MM.1S (cell line): ENCODE measurements at regions not wholly inside any gene's neighbourhood (a gene's known extent, or its start where the extent isn't known, plus 50 kb on each side); places are given as distances from the start of the nearest gene placed in this dataset.

Experiments
- DNase-seq: peaks from one replicate; pipeline ENCODE4 v3.0.0-alpha.2; 2015
- H2AFZ ChIP-seq: fragments of 300-600 bp; sonication (generic); 2 replicates; pipeline ENCODE4 v1.6.0; 2016; ENCODE audit warnings: antibody characterized with exemption, low read length
- H3F3A ChIP-seq: fragments of 300-600 bp; sonication (generic); 2 replicates; pipeline ENCODE4 v1.6.1; 2016; ENCODE audit warnings: mild to moderate bottlenecking, antibody characterized with exemption, low read length, moderate library complexity, mixed read lengths; ENCODE audit not compliant: insufficient read depth
- H3K27ac ChIP-seq: fragments of 300-600 bp; sonication (generic); 2 replicates; pipeline ENCODE4 v1.5.1; 2016; ENCODE audit warnings: mild to moderate bottlenecking, low read length
- H3K27me3 ChIP-seq: fragments of 300-600 bp; sonication (generic); replicated peaks from 2 replicates; pipeline ENCODE4 v1.6.0; 2016; ENCODE audit warnings: low read length; ENCODE audit not compliant: insufficient read depth
- H3K36me3 ChIP-seq: fragments of 300-600 bp; sonication (generic); replicated peaks from 2 replicates; pipeline ENCODE4 v1.6.1; 2016; ENCODE audit warnings: mild to moderate bottlenecking, low read length, mixed read lengths; ENCODE audit not compliant: insufficient read depth
- H3K4me1 ChIP-seq: fragments of 300-600 bp; sonication (generic); 2 replicates; pipeline ENCODE4 v1.6.1; 2016; ENCODE audit warnings: low read length, mixed read lengths
- H3K4me2 ChIP-seq: fragments of 300-600 bp; sonication (generic); 2 replicates; pipeline ENCODE4 v1.6.0; 2016; ENCODE audit warnings: low read depth, low read length
- H3K4me3 ChIP-seq: fragments of 300-600 bp; sonication (generic); 2 replicates; pipeline ENCODE4 v1.5.1; 2016; ENCODE audit warnings: low read length, mixed read lengths
- H3K79me2 ChIP-seq: fragments of 300-600 bp; sonication (generic); 2 replicates; pipeline ENCODE4 v1.6.1; 2016; ENCODE audit warnings: mixed run types, low read length, mixed read lengths
- H3K9ac ChIP-seq: fragments of 300-600 bp; sonication (generic); 2 replicates; pipeline ENCODE4 v1.6.1; 2016; ENCODE audit warnings: low read length, mixed read lengths
- H3K9me2 ChIP-seq: fragments of 300-600 bp; sonication (generic); replicated peaks from 2 replicates; pipeline ENCODE4 v1.6.1; 2016; ENCODE audit warnings: mild to moderate bottlenecking, low read length, mixed read lengths; ENCODE audit not compliant: insufficient read depth
- H3K9me3 ChIP-seq: fragments of 300-600 bp; sonication (generic); replicated peaks from 2 replicates; pipeline ENCODE4 v1.6.1; 2016; ENCODE audit warnings: mild to moderate bottlenecking, low read length, mixed read lengths; ENCODE audit not compliant: insufficient read depth
- H4K20me1 ChIP-seq: fragments of 300-600 bp; sonication (generic); 2 replicates; pipeline ENCODE4 v1.6.1; 2016; ENCODE audit warnings: mild to moderate bottlenecking, low read length, moderate library complexity, mixed read lengths; ENCODE audit not compliant: insufficient read depth
- EZH2 ChIP-seq: fragments of 300-600 bp; sonication (generic); optimal IDR thresholded peaks from 2 replicates; pipeline ENCODE3; 2017; ENCODE audit warnings: low read depth, mild to moderate bottlenecking, antibody characterized with exemption, low read length, mixed read lengths
- EZH2phosphoT487 ChIP-seq: fragments of 300-600 bp; sonication (generic); IDR thresholded peaks from 2 replicates; pipeline ENCODE4 v1.6.1; 2018; ENCODE audit warnings: antibody characterized with exemption, low read length
- TF ChIP-seq, protein P1 (sequence below): fragments of 300-600 bp; sonication (generic); IDR thresholded peaks from 2 replicates; pipeline ENCODE4 v1.5.1; 2016; ENCODE audit warnings: antibody characterized with exemption, low read length, mixed read lengths

DNA sequence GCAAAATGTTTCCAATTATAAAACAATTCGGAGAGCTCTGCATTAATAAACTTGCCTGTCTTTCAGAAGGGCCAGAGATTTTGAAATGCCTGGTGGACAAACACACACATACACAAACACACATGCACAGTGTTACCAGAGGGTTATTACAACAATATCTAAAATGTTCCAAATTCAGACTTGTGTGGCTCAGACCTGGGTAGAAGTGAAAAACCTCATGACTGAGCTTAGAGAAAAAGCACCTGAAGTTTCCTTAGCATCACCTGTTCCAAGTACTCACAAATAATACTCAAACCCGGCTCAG lies 247.9 kb downstream of the FOXD2 start:
- Histone ChIP-seq H3K27ac (no peak overlapping the region), H3K4me1 (no peaks in the 10 kb centered on the region), H3K36me3 (no peaks in the 10 kb centered on the region), H3K4me3 (no peak overlapping the region), H3K9me3 (no peaks in the 10 kb centered on the region), H3K4me2 (no peak overlapping the region), H3K9ac (no peak overlapping the region), H3K79me2 (no peaks in the 10 kb centered on the region), H3F3A (no peaks in the 10 kb centered on the region), H2AFZ (no peak overlapping the region), H3K9me2 (no peaks in the 10 kb centered on the region), H4K20me1 (no peaks in the 10 kb centered on the region), H3K27me3 (no peaks in the 10 kb centered on the region)
- TF ChIP-seq EZH2, result no peak
- TF ChIP-seq, protein P1, sequence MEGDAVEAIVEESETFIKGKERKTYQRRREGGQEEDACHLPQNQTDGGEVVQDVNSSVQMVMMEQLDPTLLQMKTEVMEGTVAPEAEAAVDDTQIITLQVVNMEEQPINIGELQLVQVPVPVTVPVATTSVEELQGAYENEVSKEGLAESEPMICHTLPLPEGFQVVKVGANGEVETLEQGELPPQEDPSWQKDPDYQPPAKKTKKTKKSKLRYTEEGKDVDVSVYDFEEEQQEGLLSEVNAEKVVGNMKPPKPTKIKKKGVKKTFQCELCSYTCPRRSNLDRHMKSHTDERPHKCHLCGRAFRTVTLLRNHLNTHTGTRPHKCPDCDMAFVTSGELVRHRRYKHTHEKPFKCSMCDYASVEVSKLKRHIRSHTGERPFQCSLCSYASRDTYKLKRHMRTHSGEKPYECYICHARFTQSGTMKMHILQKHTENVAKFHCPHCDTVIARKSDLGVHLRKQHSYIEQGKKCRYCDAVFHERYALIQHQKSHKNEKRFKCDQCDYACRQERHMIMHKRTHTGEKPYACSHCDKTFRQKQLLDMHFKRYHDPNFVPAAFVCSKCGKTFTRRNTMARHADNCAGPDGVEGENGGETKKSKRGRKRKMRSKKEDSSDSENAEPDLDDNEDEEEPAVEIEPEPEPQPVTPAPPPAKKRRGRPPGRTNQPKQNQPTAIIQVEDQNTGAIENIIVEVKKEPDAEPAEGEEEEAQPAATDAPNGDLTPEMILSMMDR, result no peak
- TF ChIP-seq EZH2phosphoT487, result no peak
- DNase-seq, result no peak

DNA sequence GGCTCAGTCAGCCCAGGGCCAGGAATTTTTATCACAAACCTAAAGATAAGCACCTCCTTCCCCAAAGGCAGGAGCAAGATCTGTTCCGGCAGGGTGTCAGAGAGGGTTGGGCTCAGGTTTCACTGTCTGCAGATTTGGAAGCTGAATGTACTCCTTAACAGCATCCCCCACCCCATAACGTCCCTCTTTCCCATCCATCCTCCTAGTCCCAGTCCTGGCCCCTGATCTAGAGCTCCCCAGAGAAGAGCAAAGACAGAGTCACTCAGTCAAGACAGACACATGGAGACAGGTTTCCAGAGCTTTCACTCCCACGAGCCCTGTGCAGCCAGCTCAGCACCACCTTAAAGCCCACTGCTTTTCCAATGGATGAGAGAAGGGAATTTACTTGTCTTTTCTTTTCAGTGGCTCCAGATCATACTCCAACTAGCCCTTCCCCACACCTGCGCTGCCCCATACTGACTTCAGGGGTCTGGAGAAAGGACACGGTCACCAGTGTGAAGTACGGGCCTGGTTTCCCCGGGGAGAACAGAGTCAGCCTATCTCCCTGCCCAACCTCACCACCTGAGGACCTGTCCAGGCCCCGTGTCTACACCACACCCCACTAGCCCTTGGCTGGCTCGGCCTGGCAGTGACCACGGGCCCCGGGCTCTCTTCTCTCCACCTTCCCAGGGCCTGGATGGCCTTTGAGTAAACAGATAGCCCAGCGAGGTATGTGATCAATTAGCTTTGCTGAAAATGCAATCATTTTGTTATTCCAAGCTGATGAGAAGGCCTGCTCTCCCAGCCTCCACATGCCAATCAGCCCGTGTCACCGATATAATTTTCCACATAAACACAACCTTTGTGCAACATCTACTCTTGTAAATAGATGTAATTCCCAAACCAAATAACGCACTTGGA lies 249.1 kb downstream of the FOXD2 start:
- no peak for DNase-seq
- Histone ChIP-seq H3K9ac (no peak overlapping the region), H3K36me3 (no peaks in the 10 kb centered on the region), H4K20me1 (no peaks in the 10 kb centered on the region), H3K27ac (no peak overlapping the region), H2AFZ (no peak overlapping the region), H3K9me3 (no peaks in the 10 kb centered on the region), H3K4me2 (no peak overlapping the region), H3K9me2 (no peaks in the 10 kb centered on the region), H3F3A (no peaks in the 10 kb centered on the region), H3K27me3 (no peaks in the 10 kb centered on the region), H3K4me1 (no peaks in the 10 kb centered on the region), H3K4me3 (no peak overlapping the region), H3K79me2 (no peaks in the 10 kb centered on the region)
- TF ChIP-seq, protein P1, result no peak
- no peak for TF ChIP-seq EZH2
- TF ChIP-seq EZH2phosphoT487, result no peak

DNA sequence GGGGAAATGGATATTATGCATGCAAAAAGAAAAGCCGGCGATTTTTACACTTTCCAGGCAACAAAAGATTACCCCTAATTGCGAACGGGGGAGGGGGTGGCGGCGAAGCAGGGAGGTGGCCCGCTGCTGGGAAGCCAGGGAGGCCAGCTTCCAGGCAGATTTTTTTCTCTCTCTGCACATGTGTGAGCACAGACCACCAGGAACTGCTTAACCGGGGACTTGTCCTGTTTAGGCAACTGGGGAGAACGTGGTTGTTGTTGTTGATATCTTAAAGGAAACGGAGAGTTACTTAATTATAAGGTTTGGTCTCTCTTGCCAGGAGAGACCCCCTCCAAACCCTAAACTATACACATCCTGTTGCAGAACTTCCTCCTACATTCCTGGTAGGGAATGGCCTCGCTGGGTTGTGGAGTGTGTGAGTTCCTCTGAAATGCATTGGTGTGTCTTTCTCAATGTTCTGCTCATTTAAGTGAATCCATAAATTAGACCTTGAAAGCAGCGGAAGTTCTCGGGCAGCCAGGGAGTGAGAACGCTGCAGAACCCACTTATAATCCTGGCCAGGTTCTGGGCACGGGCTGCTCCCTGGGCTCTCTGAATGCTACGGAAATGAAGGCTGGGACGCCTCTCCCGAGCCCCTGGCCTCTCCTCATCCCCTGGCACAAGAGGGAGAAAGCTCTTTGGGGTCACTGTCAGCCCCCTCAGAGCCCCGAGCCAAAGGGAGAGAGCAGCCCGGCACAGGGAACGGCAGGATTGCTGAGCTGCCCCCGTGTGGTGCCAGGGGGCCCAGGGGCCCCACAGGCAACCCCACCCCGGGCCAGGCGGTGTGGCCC lies 250.0 kb downstream of the FOXD2 start:
- Histone ChIP-seq H2AFZ (no peak overlapping the region), H3K27me3 (no peaks in the 10 kb centered on the region), H3K4me2 (no peak overlapping the region), H3F3A (no peaks in the 10 kb centered on the region), H4K20me1 (no peaks in the 10 kb centered on the region), H3K4me1 (no peaks in the 10 kb centered on the region), H3K9me2 (no peaks in the 10 kb centered on the region), H3K79me2 (no peaks in the 10 kb centered on the region), H3K4me3 (no peak overlapping the region), H3K27ac (no peak overlapping the region), H3K9me3 (no peaks in the 10 kb centered on the region), H3K36me3 (no peaks in the 10 kb centered on the region), H3K9ac (no peak overlapping the region)
- DNase-seq, result no peak
- TF ChIP-seq, protein P1, result no peak
- TF ChIP-seq EZH2 (no peak), EZH2phosphoT487 (no peak)
